ENCODE measurements at regions not wholly inside any gene's neighbourhood (a gene's known extent, or its start where the extent isn't known, plus 50 kb on each side); places are given as distances from the start of the nearest gene placed in this dataset.
A peak's percentile ranks its signal among the peaks of the same experiment; 100 is the strongest.
"Not testable (repeated sequence)": the region's sequence is repeated elsewhere in the genome, so short reads cannot be mapped to it uniquely, and the experiment has no call there.

DNA sequence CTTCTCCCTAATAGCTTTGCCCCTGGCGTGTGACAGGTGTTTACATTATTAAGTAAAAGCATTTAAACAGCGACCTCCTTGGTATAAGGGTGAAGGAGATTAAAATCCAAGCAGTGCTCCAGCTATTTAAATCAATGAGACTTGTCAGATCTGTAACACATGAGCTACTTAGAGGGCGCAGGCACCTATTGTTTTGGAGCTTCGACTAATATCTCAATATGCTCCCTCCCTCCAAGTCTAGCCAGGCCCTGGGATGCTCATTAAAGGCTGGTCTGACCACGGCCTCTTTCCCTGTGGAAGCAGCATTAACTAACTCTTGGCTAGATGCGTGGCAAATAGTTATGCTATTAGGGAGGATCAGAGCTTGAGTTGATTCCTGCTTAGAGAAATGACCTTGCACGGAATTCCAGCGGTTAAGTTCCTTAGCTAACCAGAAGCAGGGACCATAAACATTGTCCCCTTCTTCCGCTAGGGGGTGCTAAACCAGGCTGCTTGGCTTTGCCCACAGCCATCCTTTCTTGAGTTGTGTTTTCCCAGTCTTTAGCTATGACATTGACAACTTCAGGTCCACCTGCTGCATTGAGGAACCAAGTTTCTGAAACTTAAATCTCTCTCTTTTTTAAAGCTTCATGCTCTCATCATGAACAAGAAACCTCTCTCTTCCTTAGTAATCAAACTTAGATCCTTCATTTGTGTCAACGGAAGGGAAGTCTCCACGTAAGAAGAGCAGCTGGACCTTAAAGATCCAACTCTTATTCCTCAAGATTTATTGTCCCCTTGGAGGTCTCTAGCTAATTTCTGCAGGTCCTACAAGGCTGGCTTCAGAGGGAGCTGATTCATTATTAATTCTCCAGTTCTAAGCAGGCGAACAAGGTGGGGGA, 80.7 kb upstream of the IGFBP7 start:
- 78 to 79% methylated on average over 12 of the region's 12 CpGs for WGBS, 2 donors
- intact Hi-C loops (cut with DNase I) = no loop called here
- TF ChIP-seq POLR2A (IDR thresholded peaks at IDR 0.05) = no peak
- peak in 4 of 6 experiments; percentile 28 to 48 (median 32) for TF ChIP-seq CTCF (IDR thresholded peaks at IDR 0.05)
- peak; percentile 7 to 20 for DNase-seq
- Histone ChIP-seq H3K36me3 (no peaks in the 10 kb centered on the region), H3K4me1 (peaks cover 0 to 6% of the 10 kb centered on the region in 2 donors), H3K9me3 (no peaks in the 10 kb centered on the region), H3K4me3 (replicated peaks in 1 of 3) (no peak overlapping the region), H3K27ac (no peak overlapping the region), H3K27me3 (no peaks in the 10 kb centered on the region)

GRCh38 chr4:57187246-57187645, 77.1 kb upstream of the IGFBP7 start:
- peaks cover 0 to 6% of the 10 kb centered on the region in 2 donors for H3K4me1 ChIP-seq
- no peak for DNase-seq
- H3K9me3 ChIP-seq = no peaks in the 10 kb centered on the region
- WGBS, 2 donors = 61% methylated on average over 4 of the region's 4 CpGs
- intact Hi-C loops (cut with DNase I) = no loop called here
- no peak for TF ChIP-seq CTCF (IDR thresholded peaks at IDR 0.05)
- no peak for TF ChIP-seq POLR2A (IDR thresholded peaks at IDR 0.05)
- no peaks in the 10 kb centered on the region for H3K36me3 ChIP-seq
- no peaks in the 10 kb centered on the region for H3K27me3 ChIP-seq
- H3K27ac ChIP-seq = no peak overlapping the region
- H3K4me3 ChIP-seq (replicated peaks in 1 of 3) = no peak overlapping the region

GRCh38 chr4:57184378-57185029, 74.3 kb upstream of the IGFBP7 start:
- 92 to 96% methylated on average over 14 to 18 of the region's 18 CpGs for WGBS, 2 donors
- Histone ChIP-seq H3K27ac (no peak overlapping the region), H3K36me3 (no peaks in the 10 kb centered on the region), H3K4me1 (no peaks in the 10 kb centered on the region), H3K4me3 (replicated peaks in 1 of 3) (no peak overlapping the region), H3K9me3 (no peaks in the 10 kb centered on the region), H3K27me3 (no peaks in the 10 kb centered on the region)
- no peak for DNase-seq
- intact Hi-C loops (cut with DNase I) = no loop called here
- TF ChIP-seq CTCF (IDR thresholded peaks at IDR 0.05) (no peak), POLR2A (IDR thresholded peaks at IDR 0.05) (no peak)

- 80 to 89% methylated on average over 8 of the region's 8 CpGs for WGBS, 2 donors
- H3K4me3 ChIP-seq (replicated peaks in 1 of 3) = no peak overlapping the region
- H3K36me3 ChIP-seq = no peaks in the 10 kb centered on the region
- intact Hi-C loops (cut with DNase I) = no loop called here
- TF ChIP-seq CTCF (IDR thresholded peaks at IDR 0.05) (no peak), POLR2A (IDR thresholded peaks at IDR 0.05) (no peak)
- no peak overlapping the region for H3K27ac ChIP-seq
- peak; percentile 16 to 39 for DNase-seq
- no peaks in the 10 kb centered on the region for H3K4me1 ChIP-seq
- no peaks in the 10 kb centered on the region for H3K9me3 ChIP-seq
- H3K27me3 ChIP-seq = no peaks in the 10 kb centered on the region
Observed at GRCh38 chr4:57182132-57182874, 72.1 kb upstream of the IGFBP7 start.

DNA sequence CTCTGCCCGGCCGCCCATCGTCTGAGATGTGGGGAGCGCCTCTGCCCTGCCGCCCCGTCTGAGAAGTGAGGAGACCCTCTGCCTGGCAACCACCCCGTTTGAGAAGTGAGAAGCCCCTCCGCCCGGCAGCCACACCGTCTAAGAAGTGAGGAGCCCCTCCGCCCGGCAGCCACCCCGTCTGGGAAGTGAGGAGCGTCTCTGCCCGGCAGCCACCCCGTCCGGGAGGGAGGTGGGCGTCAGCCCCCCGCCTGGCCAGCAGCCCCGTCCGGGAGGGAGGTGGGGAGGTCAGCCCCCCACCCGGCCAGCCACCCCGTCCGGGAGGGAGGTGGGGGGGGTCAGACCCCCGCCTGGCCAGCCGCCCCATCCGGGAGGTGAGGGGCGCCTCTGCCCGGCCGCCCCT, 63.0 kb upstream of the IGFBP7 start:
- DNase-seq; H3K27ac ChIP-seq; H3K27me3 ChIP-seq; H3K4me3 ChIP-seq (replicated peaks in 1 of 3); intact Hi-C loops (cut with DNase I); H3K36me3 ChIP-seq; H3K9me3 ChIP-seq; H3K4me1 ChIP-seq: not testable (repeated sequence)
- 91 to 95% methylated on average over 6 to 19 of the region's 30 CpGs for WGBS, 2 donors
